H1 (cell line): ENCODE measurements at regions not wholly inside any gene's neighbourhood (a gene's known extent, or its start where the extent isn't known, plus 50 kb on each side); places are given as distances from the start of the nearest gene placed in this dataset.

Experiments used
- CTCF ChIA-PET: fragments of 300-600 bp; sonication (Branson Sonifier 250); formaldehyde crosslinking; loops from one replicate; lab custom pipeline; 2021; ENCODE audit not compliant: partially characterized antibody; lab: Charles Lee
- POLR2A ChIA-PET: fragments of 300-600 bp; sonication (Branson Sonifier 250); formaldehyde crosslinking; loops from one replicate; lab custom pipeline; 2021; ENCODE audit warnings: inconsistent platforms; ENCODE audit not compliant: partially characterized antibody; lab: Charles Lee
- DNase-seq, 2 experiments: peaks; one replicate each; pipeline versions ENCODE4 v3.0.0 to v3.0.0-alpha.2; 2010 to 2022; ENCODE audit warnings: low spot score in 2 of 2, low read depth in 1 of 2, mixed read lengths in 1 of 2
- FAIRE-seq: peaks from 2 replicates; lab custom pipeline; 2011; peaks lifted over from hg19 to GRCh38; lab: Jason Lieb, UNC
- H2AFZ ChIP-seq: 2 replicates; pipeline ENCODE4 v1.8.1; 2012; ENCODE audit warnings: low read length, inconsistent platforms
- H2AK5ac ChIP-seq: 2 replicates; pipeline ENCODE4 v1.6.1; 2013; ENCODE audit warnings: low read depth, low read length
- H2BK120ac ChIP-seq: replicated peaks from 2 replicates; pipeline ENCODE3; 2013; ENCODE audit warnings: low read depth, low read length, inconsistent platforms
- H2BK12ac ChIP-seq: 2 replicates; pipeline ENCODE4 v1.6.1; 2013; ENCODE audit warnings: low read depth, low read length
- H2BK15ac ChIP-seq: 2 replicates; pipeline ENCODE4 v1.6.1; 2013; ENCODE audit warnings: low read length
- H2BK20ac ChIP-seq: 2 replicates; pipeline ENCODE4 v1.6.1; 2013; ENCODE audit warnings: low read length
- H2BK5ac ChIP-seq: 2 replicates; pipeline ENCODE4 v1.6.1; 2013; ENCODE audit warnings: low read depth, low read length
- H3K14ac ChIP-seq: 2 replicates; pipeline ENCODE4 v1.6.1; 2013; ENCODE audit warnings: inconsistent platforms; ENCODE audit not compliant: insufficient read length
- H3K18ac ChIP-seq: 2 replicates; pipeline ENCODE4 v1.6.1; 2013; ENCODE audit warnings: low read length; ENCODE audit errors: extremely low read depth
- H3K23ac ChIP-seq: 2 replicates; pipeline ENCODE4 v1.6.1; 2013; ENCODE audit warnings: inconsistent platforms; ENCODE audit not compliant: insufficient read length
- H3K23me2 ChIP-seq: 2 replicates; pipeline ENCODE4 v1.6.1; 2013; ENCODE audit warnings: low read depth, low read length
- H3K27ac ChIP-seq: 2 replicates; pipeline ENCODE4 v1.6.1; 2011; ENCODE audit warnings: low read depth, low read length, inconsistent platforms
- H3K27me3 ChIP-seq, 4 experiments: replicated peaks in 1 of 4; 1 replicate in 1 of 4; 2 replicates in 3 of 4; pipeline versions ENCODE4 v1.6.1 to v1.8.1; 2011 to 2013; ENCODE audit warnings: low read length in 3 of 4, mild to moderate bottlenecking in 3 of 4, inconsistent platforms in 2 of 4, mixed read lengths in 2 of 4, moderate library complexity in 1 of 4; ENCODE audit not compliant: control insufficient read depth in 3 of 4, insufficient read depth in 3 of 4; ENCODE audit errors: extremely low read depth in 1 of 4
- H3K36me3 ChIP-seq, 4 experiments: 2 replicates each; pipeline versions ENCODE4 v1.6.1 to v1.8.1; 2011 to 2013; ENCODE audit warnings: mild to moderate bottlenecking in 4 of 4, low read length in 3 of 4, moderate library complexity in 2 of 4, control low read depth in 1 of 4, inconsistent platforms in 1 of 4; ENCODE audit not compliant: insufficient read depth in 4 of 4, control insufficient read depth in 2 of 4
- H3K4ac ChIP-seq: replicated peaks from 2 replicates; pipeline ENCODE3; 2013; ENCODE audit warnings: low read length, low read depth, mixed read lengths, inconsistent platforms; ENCODE audit not compliant: insufficient read length
- H3K4me1 ChIP-seq, 4 experiments: replicated peaks in 1 of 4; 1 replicate in 1 of 4; 2 replicates in 3 of 4; pipeline versions ENCODE4 v1.6.1 to v1.8.1; 2011 to 2013; ENCODE audit warnings: low read length in 3 of 4, inconsistent platforms in 2 of 4, mixed read lengths in 1 of 4; ENCODE audit not compliant: insufficient read depth in 4 of 4, control insufficient read depth in 3 of 4
- H3K4me2 ChIP-seq, 2 experiments: 2 replicates each; pipeline versions ENCODE4 v1.6.1 to v1.8.1; 2011 to 2013; ENCODE audit warnings: low read depth in 2 of 2, low read length in 2 of 2, control low read depth in 1 of 2, inconsistent platforms in 1 of 2, mild to moderate bottlenecking in 1 of 2; ENCODE audit not compliant: insufficient read depth in 1 of 2
- H3K4me3 ChIP-seq, 4 experiments: fragments of 200-600, 300-600 bp in 1 of 4; sonication (generic), shearing (Covaris generic), sonication (Bioruptor Twin) in 1 of 4; 2 replicates each; pipeline versions ENCODE4 v1.5.1 to v1.8.1; 2011 to 2016; ENCODE audit warnings: low read length in 4 of 4, low read depth in 3 of 4, control low read depth in 2 of 4, inconsistent platforms in 2 of 4, mild to moderate bottlenecking in 2 of 4, mixed read lengths in 1 of 4, moderate library complexity in 1 of 4; ENCODE audit not compliant: insufficient read depth in 2 of 4; ENCODE audit errors: extremely low read depth in 1 of 4
- H3K56ac ChIP-seq: replicated peaks from 2 replicates; pipeline ENCODE3; 2013; ENCODE audit warnings: low read depth, mild to moderate bottlenecking, mixed read lengths, low read length, inconsistent platforms; ENCODE audit not compliant: insufficient read length
- H3K79me1 ChIP-seq: 2 replicates; pipeline ENCODE4 v1.6.1; 2013; ENCODE audit warnings: low read depth, low read length, control low read depth
- H3K79me2 ChIP-seq, 2 experiments: 2 replicates each; pipeline versions ENCODE4 v1.6.1 to v1.8.1; 2012 to 2013; ENCODE audit warnings: low read length in 2 of 2, mild to moderate bottlenecking in 2 of 2, inconsistent platforms in 1 of 2; ENCODE audit not compliant: insufficient read depth in 2 of 2, control insufficient read depth in 1 of 2
- H3K9ac ChIP-seq, 4 experiments: replicated peaks in 1 of 4; 1 replicate in 1 of 4; 2 replicates in 3 of 4; pipeline versions ENCODE4 v1.6.1 to v1.8.1; 2011 to 2013; ENCODE audit warnings: low read depth in 3 of 4, low read length in 3 of 4, control low read depth in 2 of 4, mild to moderate bottlenecking in 2 of 4, moderate library complexity in 2 of 4, inconsistent platforms in 1 of 4; ENCODE audit errors: extremely low read depth in 1 of 4
- H3K9me3 ChIP-seq, 2 experiments: 2 replicates each; pipeline versions ENCODE4 v1.6.1 to v1.8.1; 2012 to 2013; ENCODE audit warnings: mild to moderate bottlenecking in 2 of 2, moderate library complexity in 2 of 2, control low read depth in 1 of 2, inconsistent platforms in 1 of 2, low read depth in 1 of 2, low read length in 1 of 2, mixed read lengths in 1 of 2; ENCODE audit not compliant: insufficient read depth in 2 of 2
- H4K20me1 ChIP-seq, 2 experiments: replicated peaks in 1 of 2; 2 replicates each; pipeline versions ENCODE3 to v1.8.1; 2011 to 2013; ENCODE audit warnings: inconsistent platforms in 2 of 2, low read length in 2 of 2, mild to moderate bottlenecking in 1 of 2; ENCODE audit not compliant: insufficient read depth in 2 of 2, control insufficient read depth in 1 of 2
- H4K5ac ChIP-seq: 2 replicates; pipeline ENCODE4 v1.6.1; 2013; ENCODE audit warnings: low read length, low read depth, mixed read lengths, inconsistent platforms; ENCODE audit not compliant: insufficient read length
- H4K8ac ChIP-seq: 2 replicates; pipeline ENCODE4 v1.8.0; 2013; ENCODE audit warnings: mild to moderate bottlenecking, moderate library complexity, low read length, inconsistent platforms; ENCODE audit not compliant: insufficient read depth; ENCODE audit errors: extremely low read depth
- H4K91ac ChIP-seq: replicated peaks from 2 replicates; pipeline ENCODE3; 2013; ENCODE audit warnings: low read length, mixed read lengths, inconsistent platforms; ENCODE audit not compliant: insufficient read length
- CTCF ChIP-seq, 3 experiments: IDR thresholded peaks; 1 replicate in 2 of 3; 2 replicates in 1 of 3; pipeline versions ENCODE4 v1.5.1 to v1.6.1; 2011; ENCODE audit warnings: low read length in 3 of 3, mild to moderate bottlenecking in 3 of 3, inconsistent platforms in 2 of 3, low read depth in 1 of 3, moderate library complexity in 1 of 3; ENCODE audit not compliant: insufficient read depth in 1 of 3; ENCODE audit errors: control extremely low read depth in 1 of 3
- EGR1 ChIP-seq: IDR thresholded peaks from 2 replicates; pipeline ENCODE4 v1.6.1; 2011; ENCODE audit warnings: low read depth, low read length, borderline replicate concordance
- RAD21 ChIP-seq, 2 experiments: IDR thresholded peaks in 1 of 2; conservative IDR thresholded peaks in 1 of 2; 2 replicates each; pipeline ENCODE4 v1.6.1; 2011; ENCODE audit warnings: low read depth in 2 of 2, low read length in 2 of 2, improper control_type of control experiment in 1 of 2, inconsistent platforms in 1 of 2, mild to moderate bottlenecking in 1 of 2, moderate library complexity in 1 of 2
- WGBS, 2 experiments: shearing (Covaris generic) in 1 of 2; methylation state at CpG; one replicate each; pipeline versions ENCODE4 v1.1.6 to v1.1.7; 2013 to 2015; ENCODE audit warnings: low lambda C conversion rate in 2 of 2, mixed read lengths in 2 of 2, inconsistent platforms in 1 of 2, low coverage in 1 of 2, missing lambda C conversion rate in 1 of 2; ENCODE audit not compliant: insufficient replicate concordance in 2 of 2, insufficient coverage in 1 of 2, insufficient read length in 1 of 2; ENCODE audit errors: extremely low coverage in 1 of 2, missing lambda C conversion rate in 1 of 2; 5-methylcytosine and 5-hydroxymethylcytosine counted together

DNA sequence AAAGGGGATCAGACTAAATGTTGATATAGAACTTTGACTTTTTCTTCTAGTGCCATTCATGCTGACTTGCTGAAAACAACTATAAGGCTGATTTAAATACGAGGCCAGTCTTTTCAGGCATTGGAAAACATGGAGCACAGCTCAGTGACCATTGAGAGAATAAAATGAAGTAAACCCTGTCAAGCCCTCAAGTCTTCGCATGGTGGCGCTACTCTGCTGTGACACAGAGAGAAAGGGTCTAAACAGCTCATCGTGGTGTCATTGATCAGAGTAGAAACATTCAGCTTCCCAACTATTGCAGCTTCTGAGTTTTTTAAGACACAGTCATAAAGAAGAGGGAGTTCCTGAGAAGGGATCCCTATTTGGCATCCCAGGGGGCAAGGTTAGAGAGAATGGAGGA is 716.2 kb downstream of the DIPK2A start:
- H2BK120ac ChIP-seq, result no peak overlapping the region

More for the DNA sequence above, 716.2 kb downstream of the DIPK2A start:
- H2BK12ac ChIP-seq, result no peak overlapping the region
- H3K56ac ChIP-seq, result no peak overlapping the region
- no peak overlapping the region for H3K14ac ChIP-seq
- H3K4ac ChIP-seq, result no peak overlapping the region
- CTCF ChIA-PET, result interaction anchor here (0.6 to 1.4 kb wide), 7 partner anchors 10 to 351 kb away, joined by 3 to 6 read pairs (median 4); no protein-coding TSS in a partner anchor
- peaks cover 0 to 3% (median 0%) of the 10 kb centered on the region in 4 experiments; a peak in 2 of 7 replicates for H3K4me1 ChIP-seq
- DNase-seq, result peak in 1 of 2 experiments; percentile 13
- FAIRE-seq, result no peak
- H3K4me2 ChIP-seq, result no peak overlapping the region
- H2BK15ac ChIP-seq, result no peak overlapping the region
- no peak overlapping the region for H3K23ac ChIP-seq
- no peak overlapping the region for H3K18ac ChIP-seq
- no peaks in the 10 kb centered on the region for H3K79me2 ChIP-seq
- no peak overlapping the region for H2BK5ac ChIP-seq
- no peak overlapping the region for H4K8ac ChIP-seq
- no peak overlapping the region for H3K9ac ChIP-seq
- no peak for TF ChIP-seq EGR1
- TF ChIP-seq RAD21 (IDR thresholded peaks at IDR 0.05 in 1 of 2, conservative IDR thresholded peaks at IDR 0.05 in 1 of 2; ENCODE audit: low read depth in 2 of 2, low read length in 2 of 2), result peak; percentile 63 to 67
- TF ChIP-seq CTCF (IDR thresholded peaks at IDR 0.05; ENCODE audit: control extremely low read depth in 1 of 3, insufficient read depth in 1 of 3, low read depth in 1 of 3, low read length in 3 of 3), result peak in 2 of 3 experiments; percentile 41 to 51; a peak in 3 of 4 replicates
- no peak overlapping the region for H4K91ac ChIP-seq
- H3K4me3 ChIP-seq, result no peak overlapping the region
- H3K79me1 ChIP-seq, result no peaks in the 10 kb centered on the region
- H4K5ac ChIP-seq, result no peak overlapping the region
- no peak overlapping the region for H2AFZ ChIP-seq
- H3K36me3 ChIP-seq, result no peaks in the 10 kb centered on the region
- WGBS, 2 experiments, result 75% methylated on average over 4 of the region's 4 CpGs; no CpG with 5 or more reads in 1 of the 2 experiments
- no peaks in the 10 kb centered on the region for H4K20me1 ChIP-seq
- peaks cover 0 to 9% of the 10 kb centered on the region in 2 experiments; a peak in 1 of 4 replicates for H3K9me3 ChIP-seq
- H2AK5ac ChIP-seq, result no peak overlapping the region
- H3K27me3 ChIP-seq, result no peaks in the 10 kb centered on the region
- H3K23me2 ChIP-seq, result no peaks in the 10 kb centered on the region
- no peak overlapping the region for H2BK20ac ChIP-seq
- no peak overlapping the region for H3K27ac ChIP-seq
- POLR2A ChIA-PET, result no interaction called here
